A549 (cell line): ENCODE measurements at regions not wholly inside any gene's neighbourhood (a gene's known extent, or its start where the extent isn't known, plus 50 kb on each side); places are given as distances from the start of the nearest gene placed in this dataset.

Source experiments
- CHD2 ChIP-seq: fragments of 150-350 bp; IDR thresholded peaks from 2 replicates; pipeline ENCODE4 v1.6.1; 2014; ENCODE audit warnings: low read length; ENCODE audit not compliant: partially characterized antibody
- CTCF ChIP-seq: fragments of >200 bp; sonication (Bioruptor Twin); formaldehyde crosslinking; IDR thresholded peaks from 3 replicates; pipeline ENCODE4 v1.5.1; 2016
- HDAC2 ChIP-seq: fragments of 200-600 bp; sonication (generic); IDR thresholded peaks from 2 replicates; pipeline ENCODE4 v1.6.1; 2016
- HEYL ChIP-seq: fragments of 250-450 bp; sonication (Bioruptor Pico); IDR thresholded peaks from 2 replicates; pipeline ENCODE4 v1.8.0; 2021; ENCODE audit warnings: mild to moderate bottlenecking, moderate library complexity
- MYC ChIP-seq: IDR thresholded peaks from 2 replicates; pipeline ENCODE4 v1.6.1; 2012; ENCODE audit warnings: mild to moderate bottlenecking, inconsistent platforms, low read length, improper control_type of control experiment, borderline replicate concordance
- POLR2A ChIP-seq: IDR thresholded peaks from 2 replicates; pipeline ENCODE4 v1.6.1; 2012; ENCODE audit warnings: mild to moderate bottlenecking, low read length
- RAD21 ChIP-seq, 2 experiments: fragments of >200 bp in 1 of 2; sonication (Bioruptor Twin) in 1 of 2; formaldehyde crosslinking in 1 of 2; IDR thresholded peaks in 1 of 2; conservative IDR thresholded peaks in 1 of 2; 2 replicates in 1 of 2; 3 replicates in 1 of 2; pipeline ENCODE4 v1.6.1; 2012 to 2018; ENCODE audit warnings: inconsistent platforms in 1 of 2
- ZSCAN20 ChIP-seq: fragments of 250-450 bp; sonication (Bioruptor Pico); IDR thresholded peaks from 2 replicates; pipeline ENCODE4 v1.8.0; 2022; ENCODE audit warnings: mild to moderate bottlenecking, moderate library complexity

- TF ChIP-seq CHD2 (no peak), CTCF (no peak), MYC (no peak), HEYL (CRISPR knock-in tag) (no peak), POLR2A (no peak), RAD21 (conservative IDR thresholded peaks at IDR 0.05 in 1 of 2, IDR thresholded peaks at IDR 0.05 in 1 of 2) (no peak), HDAC2 (no peak), ZSCAN20 (CRISPR knock-in tag) (no peak)
Measured at GRCh38 chr7:24428676-24429075, 144.6 kb upstream of the PALS2 start.
